OCI-LY7 (cell line): ENCODE measurements at regions not wholly inside any gene's neighbourhood (a gene's known extent, or its start where the extent isn't known, plus 50 kb on each side); places are given as distances from the start of the nearest gene placed in this dataset.

Experiments
- CTCF ChIP-seq: fragments of 200-600 bp; sonication (generic); conservative IDR thresholded peaks from 2 replicates; pipeline ENCODE4 v1.5.1; 2014; ENCODE audit warnings: mild to moderate bottlenecking, antibody characterized with exemption, low read length, moderate library complexity, mixed read lengths
- EZH2phosphoT487 ChIP-seq: fragments of 200-600 bp; sonication (generic); IDR thresholded peaks from 2 replicates; pipeline ENCODE4 v1.6.1; 2018; ENCODE audit warnings: low read depth, borderline replicate concordance, mild to moderate bottlenecking, mixed run types, antibody characterized with exemption, low read length, moderate library complexity, mixed read lengths

- TF ChIP-seq CTCF, result no peak
- TF ChIP-seq EZH2phosphoT487, result no peak
Measured at GRCh38 chr3:74766405-74766804, 151.9 kb upstream of the CNTN3 start.
